GM18499 (cell line): ENCODE measurements at regions not wholly inside any gene's neighbourhood (a gene's known extent, or its start where the extent isn't known, plus 50 kb on each side); places are given as distances from the start of the nearest gene placed in this dataset.
"Not testable (repeated sequence)": the region's sequence is repeated elsewhere in the genome, so short reads cannot be mapped to it uniquely, and the experiment has no call there.

Source experiments
- ATAC-seq: cut with Tn5 transposase; IDR thresholded peaks from one replicate; pipeline ENCODE4 v1.9.1; 2021; ENCODE audit warnings: moderate number of reproducible peaks; ENCODE audit not compliant: insufficient read depth, unreplicated experiment

DNA sequence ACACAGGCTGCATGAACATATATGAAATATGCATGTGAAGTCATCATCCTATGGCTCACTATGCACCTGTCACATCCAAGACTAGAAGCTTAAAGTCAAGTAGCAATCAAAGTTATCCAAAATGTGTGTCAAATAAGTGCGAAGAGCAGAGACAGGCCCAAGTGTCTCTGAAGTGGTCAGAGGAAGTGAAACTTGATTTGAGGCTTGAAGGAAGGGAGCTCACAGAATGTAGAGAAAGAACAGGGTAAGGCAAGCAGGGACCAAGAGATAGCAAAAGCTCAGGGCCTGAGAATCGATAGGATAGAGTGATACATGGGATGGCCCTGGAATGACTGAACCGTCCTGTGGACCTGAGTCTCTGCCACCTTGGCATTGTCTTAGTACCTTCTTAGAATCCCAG, 274.3 kb upstream of the TRPC7 start:
- ATAC-seq: no peak

DNA sequence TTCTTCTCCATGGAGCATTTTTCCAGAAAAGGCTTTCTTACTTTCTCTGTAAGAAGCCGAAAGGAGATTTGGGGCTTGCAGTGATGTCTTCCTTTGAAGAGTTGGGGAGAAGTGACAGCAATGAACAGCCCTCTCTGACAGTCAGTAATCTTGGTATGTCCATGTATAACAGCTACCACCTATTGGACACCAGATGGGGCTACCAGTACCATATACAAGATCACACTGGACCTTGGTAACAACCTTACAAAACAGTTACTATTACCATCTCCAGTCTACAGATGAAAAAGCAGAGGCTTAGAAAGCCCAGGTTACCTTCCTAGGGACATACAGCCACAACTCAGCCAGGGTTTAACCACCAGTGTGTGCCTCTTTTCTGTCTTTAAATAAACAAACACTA, 272.7 kb upstream of the TRPC7 start:
- ATAC-seq: no peak

GRCh38 chr5:136636001-136636400, 270.7 kb upstream of the TRPC7 start:
- ATAC-seq: no peak

DNA sequence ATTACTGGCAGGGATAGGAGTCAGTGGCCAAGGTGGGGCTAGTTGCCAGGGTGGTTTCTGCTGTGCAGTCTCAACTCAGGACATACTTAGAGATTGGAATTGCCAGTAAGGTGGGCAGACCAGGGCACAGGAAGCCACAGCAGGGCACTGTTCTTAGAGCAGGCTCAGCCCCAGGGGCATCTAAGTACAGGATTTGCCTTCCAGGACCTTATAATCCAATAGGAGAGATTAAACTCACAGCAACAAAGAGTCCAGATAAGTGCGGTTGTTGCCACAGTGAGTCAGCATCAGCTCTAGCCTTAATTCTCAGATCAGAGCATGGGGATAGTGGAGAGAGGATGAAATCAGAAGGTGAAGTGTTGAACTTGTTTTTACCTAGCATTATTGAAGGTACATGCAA, 265.8 kb upstream of the TRPC7 start:
- no peak for ATAC-seq

- no peak for ATAC-seq
These were observed 263.9 kb upstream of the TRPC7 start for GRCh38 chr5:136629125-136629792.

- ATAC-seq: no peak
These were observed 261.2 kb upstream of the TRPC7 start for GRCh38 chr5:136626531-136626930.

DNA sequence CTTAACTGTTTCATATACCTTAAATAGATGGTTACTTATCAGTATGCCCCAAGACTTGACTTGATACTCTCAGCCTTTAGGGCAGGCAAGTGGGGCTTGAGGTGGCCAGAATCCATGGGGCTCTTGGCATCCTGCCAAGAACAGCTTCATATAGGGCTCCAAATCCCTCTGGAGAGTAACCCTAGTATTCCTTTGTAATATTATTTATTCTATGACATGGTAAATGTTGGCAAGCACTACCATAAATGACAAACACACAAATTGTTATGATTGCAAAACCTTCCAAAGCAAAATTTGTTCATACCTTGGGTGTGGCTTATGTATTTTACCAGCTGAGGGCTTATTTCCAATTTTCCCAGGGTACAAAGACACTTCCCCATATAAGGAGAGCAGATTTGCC, 257.4 kb upstream of the TRPC7 start:
- ATAC-seq: no peak

DNA sequence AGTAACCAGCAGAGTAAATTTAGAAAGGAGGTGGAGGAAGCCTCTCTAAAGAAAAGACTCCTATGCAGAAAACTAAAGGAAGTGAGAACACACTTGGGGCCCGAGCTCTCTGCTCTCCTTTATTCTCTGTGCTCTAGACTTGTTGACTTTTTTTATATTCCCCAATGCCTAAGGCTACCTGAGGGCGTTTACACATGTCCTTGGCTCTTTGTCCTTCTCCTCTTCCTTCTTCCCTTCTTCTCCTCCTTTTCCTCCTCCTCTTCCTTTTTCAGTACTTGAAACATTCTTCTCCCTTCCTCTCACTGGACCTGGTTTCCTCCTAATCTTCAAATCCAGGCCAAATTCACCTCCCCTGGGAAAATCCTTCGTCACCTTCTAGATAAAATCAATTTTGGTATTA, 256.4 kb upstream of the TRPC7 start:
- no peak for ATAC-seq

DNA sequence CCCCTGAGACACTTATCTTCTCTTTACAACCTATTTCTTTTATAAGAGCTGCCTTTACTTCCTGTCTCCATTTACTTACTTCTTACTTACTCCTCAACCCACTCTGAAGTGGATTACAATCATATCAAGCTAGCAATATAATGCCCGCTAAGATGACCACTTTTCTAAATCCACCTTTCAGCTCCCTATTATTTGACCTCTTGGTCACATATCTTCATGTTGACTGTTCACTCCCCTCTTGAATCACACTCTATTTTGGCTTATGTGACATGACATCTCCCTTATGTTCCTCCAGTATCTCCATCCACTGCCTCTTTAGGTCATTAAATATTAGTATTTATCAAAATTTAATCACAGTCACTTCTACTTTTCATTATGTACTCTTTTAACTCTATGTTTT, 255.3 kb upstream of the TRPC7 start:
- ATAC-seq: no peak

DNA sequence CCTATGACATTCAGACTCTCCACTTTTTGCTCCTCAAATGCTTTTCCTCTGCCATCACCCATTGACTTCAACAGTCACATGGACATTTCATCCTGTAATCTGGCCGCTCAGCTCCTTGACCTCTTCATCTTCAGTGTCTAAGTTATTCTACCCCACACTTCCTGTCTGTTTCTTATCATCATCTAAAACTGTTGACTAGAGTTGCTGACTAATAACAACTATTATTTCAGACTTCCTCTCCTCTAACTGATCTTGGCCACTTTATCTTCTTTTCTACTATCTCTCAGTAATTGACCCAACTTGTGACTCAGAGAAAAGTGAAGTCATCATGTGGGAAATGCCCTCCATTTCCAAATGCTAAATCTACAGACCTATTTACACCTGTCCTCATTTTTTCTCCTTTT, 254.7 kb upstream of the TRPC7 start:
- ATAC-seq: no peak

DNA sequence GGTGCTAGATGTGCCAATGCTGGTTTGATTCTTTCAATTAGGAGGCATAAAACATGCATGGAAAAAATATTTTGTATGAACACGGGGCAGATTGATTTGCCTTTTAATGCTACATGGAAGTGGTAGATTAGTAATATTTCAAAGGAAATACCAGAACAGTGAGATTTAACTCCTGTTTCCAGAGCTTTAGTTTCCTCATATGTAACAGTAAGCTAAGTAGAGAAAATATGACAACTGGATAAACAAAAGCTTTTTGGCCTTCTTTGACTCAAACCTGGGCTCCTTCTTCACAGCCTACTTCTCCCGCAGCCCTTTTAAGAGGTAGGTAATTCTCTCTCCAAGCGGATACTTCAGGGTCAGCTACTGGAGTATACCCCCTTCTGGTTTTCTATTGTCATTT, 254.2 kb upstream of the TRPC7 start:
- no peak for ATAC-seq

DNA sequence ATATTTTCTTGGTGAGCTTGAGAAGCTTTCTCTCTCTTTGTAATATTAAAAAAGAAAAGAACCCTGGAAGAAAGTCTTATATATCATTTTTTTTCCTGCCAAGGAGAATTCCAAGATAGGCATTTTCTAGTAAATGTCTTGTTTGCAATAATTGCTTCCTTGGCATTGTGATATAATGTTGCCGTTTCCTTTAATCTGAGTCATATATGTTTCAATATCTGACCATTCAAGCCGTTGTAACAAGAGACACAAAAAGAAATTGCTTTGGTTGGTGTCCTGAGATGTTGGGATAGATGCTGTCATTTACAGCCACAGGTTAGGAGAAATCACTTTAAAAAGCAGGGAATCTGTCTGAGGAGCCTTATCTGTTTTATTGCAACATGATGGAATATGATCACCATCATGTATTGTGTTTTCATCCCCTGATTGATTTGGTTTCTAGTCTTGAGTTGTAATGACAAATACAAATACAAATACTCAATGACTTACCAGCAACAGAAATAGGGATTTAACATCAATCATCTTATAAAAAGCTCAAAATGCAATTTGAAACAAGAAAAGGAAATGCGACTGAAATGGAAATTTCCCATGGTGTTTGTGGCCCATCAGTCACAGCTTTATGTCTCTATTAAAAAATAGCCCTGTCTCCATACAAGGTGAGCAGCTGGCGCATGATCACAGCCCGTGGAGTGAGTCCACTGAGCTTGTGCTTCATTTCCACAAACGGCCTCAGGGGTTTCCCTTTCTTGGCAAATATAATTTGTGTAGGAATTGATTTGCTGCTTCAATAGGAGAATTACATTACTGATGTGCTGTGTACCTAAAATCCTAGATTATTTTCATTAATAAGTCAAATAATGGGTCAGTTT, 250.1 kb upstream of the TRPC7 start:
- no peak for ATAC-seq

GRCh38 chr5:136613230-136613629, 247.9 kb upstream of the TRPC7 start:
- no peak for ATAC-seq

DNA sequence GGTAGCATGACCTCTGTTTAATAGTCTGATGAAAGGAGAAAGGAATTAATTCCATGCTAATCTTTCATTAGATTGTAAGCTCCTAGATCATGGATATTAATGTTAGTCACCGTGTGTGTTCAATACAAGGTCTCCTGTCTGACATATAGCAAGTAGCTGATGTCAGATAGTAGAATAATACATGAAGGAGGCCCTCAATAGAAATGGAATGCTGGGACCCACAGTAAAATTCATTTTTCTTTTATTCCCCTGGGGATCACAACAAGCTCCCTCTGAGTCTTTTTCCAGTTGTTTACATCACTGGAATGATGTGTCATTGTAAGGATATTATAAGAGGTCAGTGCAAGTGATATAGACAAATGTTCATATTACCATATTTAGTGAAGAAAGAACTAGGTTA, 240.3 kb upstream of the TRPC7 start:
- ATAC-seq: no peak

- ATAC-seq: no peak
These were observed 235.0 kb upstream of the TRPC7 start for GRCh38 chr5:136600306-136600705.

GRCh38 chr5:136598802-136599404, 233.6 kb upstream of the TRPC7 start:
- ATAC-seq: no peak

GRCh38 chr5:136594416-136594815, 229.1 kb upstream of the TRPC7 start:
- ATAC-seq: no peak

DNA sequence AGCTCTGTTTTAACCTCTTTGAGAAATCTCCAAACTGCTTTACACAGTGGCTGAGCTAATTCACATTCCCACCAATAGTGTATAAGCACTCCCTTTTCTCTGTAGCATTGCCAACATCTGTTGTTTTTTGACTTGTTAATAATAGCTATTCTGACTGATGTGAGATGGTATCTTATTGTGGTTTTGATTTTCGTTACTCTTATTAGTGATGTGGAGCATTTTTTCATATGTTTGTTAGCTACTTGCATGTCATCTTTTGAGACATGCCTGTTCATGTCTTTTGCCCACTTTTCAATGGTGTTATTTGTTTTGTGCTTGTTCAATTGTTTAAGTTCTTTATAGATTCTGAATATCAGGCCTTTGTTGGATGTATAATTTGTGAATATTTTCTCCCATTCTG, 225.2 kb upstream of the TRPC7 start:
- ATAC-seq: no peak

GRCh38 chr5:136586196-136586595, 220.9 kb upstream of the TRPC7 start:
- ATAC-seq: no peak

DNA sequence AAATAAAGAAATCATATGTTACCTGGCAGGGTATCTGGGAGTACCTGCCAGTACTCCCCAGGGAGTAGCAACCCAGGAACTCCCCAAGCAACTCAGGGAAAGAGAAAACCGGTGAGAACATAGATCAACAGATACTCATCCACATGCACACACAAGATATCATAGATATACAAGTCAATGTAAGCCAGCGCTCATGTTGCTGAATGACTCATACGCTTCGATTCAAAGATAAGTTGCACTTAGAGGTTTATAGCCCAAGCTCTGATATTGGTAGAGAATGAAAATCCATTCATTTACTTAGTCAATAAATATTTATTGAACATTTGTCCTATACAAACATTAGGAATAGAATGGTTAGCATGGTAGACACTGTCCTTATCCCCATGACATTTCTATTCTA, 219.1 kb upstream of the TRPC7 start:
- ATAC-seq: no peak

DNA sequence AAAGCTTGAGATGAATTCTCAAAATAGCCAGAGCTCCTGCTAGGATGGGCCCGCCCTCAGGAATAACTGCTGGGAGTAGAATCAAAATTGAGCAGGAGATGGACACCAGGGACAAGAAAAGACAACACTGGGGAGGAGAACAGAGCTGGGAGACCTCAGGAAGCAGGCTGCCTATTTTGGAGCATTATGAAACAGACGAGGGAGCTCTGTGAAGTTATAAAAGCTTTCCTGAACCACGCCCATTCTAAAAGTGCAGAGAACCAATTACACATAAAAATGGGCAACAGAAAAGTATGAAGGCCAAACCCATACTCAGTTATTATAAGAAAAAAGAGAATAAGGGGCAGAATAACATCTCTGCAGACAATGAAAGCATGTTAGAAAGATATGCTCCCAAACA, 213.9 kb upstream of the TRPC7 start:
- no peak for ATAC-seq

- ATAC-seq: not testable (repeated sequence)
These were observed 204.5 kb upstream of the TRPC7 start for GRCh38 chr5:136569875-136570274.
